ENCODE measurements at regions not wholly inside any gene's neighbourhood (a gene's known extent, or its start where the extent isn't known, plus 50 kb on each side); places are given as distances from the start of the nearest gene placed in this dataset.
"Not testable (repeated sequence)": the region's sequence is repeated elsewhere in the genome, so short reads cannot be mapped to it uniquely, and the experiment has no call there.

- DNase-seq = not testable (repeated sequence)
Measured at GRCh38 chr6:73972518-73972917, 276.5 kb downstream of the CD109 start.

DNA sequence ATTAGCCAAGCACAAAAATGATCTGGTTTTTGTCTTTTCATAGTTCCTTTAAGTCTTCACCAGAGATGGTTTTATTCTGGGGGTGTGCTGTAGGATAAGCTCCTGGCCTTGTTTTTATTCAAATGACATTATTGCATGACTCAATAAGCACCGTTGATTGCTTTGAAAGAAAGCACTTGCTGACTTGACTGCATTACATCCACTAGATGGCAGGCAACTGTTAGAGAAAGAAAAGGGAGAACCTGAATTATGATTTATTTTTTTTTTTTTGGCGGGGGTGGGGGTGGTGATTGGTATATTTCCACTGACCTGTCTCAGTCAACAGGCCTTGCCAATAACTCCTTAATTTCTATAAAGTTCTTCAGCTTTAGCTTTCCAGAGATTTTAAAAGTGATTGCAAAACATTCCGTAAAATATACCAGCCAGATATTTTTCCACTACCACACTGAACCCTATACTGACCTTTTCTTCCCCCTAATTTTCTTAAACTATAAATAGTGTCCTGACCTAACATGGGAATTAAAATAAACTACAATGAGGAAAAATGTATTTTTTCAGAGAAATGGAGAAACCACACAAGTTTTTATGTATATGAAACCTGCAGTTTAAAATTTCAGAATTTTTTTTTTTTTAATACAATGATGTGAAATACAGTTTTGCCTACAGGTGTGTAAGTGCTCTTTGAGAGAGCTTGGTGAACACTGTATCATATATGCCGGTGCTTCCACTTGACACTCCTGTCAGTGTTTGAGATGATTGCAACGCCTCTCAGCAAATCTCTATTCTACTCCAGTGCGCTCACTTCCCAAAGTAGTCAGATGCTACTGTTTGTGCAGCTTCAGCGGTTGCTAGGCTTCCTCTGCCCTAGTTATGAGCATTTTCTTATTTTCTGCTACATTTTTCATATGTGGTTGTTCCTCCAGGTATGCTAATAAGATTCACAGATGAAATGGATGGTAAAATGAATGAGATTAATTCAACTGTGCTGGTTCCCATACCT, 274.3 kb downstream of the CD109 start:
- DNase-seq = no peak

DNA sequence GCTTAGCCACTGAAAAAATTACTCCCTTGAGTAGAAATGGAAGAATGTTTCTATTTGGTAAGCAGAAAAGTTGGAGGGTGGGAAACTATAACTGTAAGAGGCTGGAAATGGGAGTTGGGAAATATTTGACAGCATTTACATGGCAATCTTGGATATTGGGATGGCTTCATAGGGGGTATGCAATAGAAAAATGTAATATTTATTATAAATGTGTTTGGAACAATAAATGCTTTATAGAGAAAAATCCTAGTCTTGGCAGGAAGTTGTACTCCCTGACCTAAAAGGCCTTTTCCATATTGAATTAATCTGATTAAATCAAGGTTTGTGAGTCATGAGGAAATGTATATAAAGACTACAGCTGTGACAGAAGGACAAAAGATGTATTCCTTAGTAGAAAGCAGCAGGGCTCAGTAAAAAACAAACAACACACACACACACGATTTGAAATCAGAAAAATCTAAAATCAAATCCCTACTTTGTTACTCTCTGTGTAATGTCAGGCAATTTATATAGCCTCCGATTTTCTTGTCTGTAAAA, 272.3 kb downstream of the CD109 start:
- no peak for DNase-seq

- DNase-seq = no peak
Measured at GRCh38 chr6:73965539-73966029, 269.6 kb downstream of the CD109 start.

DNA sequence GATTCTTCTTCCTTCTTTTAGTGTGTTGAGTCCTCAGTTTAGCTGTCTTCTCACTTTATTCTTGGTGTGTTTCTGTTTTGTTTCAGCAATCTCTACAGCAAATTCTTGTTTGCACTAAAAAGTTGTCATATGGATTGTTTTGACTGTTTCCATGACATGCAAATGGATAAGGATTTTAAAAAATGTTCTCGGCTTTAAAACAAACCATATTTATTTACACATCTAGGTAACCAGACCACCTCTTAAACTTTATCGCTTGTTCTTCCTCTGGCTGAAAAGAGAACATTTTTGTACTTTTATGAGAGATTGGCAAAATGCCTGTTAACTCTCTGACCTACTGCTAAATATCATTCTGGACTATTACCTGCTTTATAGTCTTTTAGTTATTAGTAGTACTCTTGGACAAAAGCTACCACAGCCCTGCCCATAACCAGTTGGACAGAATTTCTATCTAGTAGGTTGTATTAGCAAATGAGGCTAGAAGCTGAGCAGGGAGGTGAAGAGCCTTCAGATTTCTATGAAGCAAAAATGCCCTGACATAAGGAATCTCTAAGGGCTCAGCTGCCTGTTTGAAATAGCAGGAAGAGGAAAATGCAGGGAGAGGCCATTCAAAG, 268.3 kb downstream of the CD109 start:
- DNase-seq = no peak

DNA sequence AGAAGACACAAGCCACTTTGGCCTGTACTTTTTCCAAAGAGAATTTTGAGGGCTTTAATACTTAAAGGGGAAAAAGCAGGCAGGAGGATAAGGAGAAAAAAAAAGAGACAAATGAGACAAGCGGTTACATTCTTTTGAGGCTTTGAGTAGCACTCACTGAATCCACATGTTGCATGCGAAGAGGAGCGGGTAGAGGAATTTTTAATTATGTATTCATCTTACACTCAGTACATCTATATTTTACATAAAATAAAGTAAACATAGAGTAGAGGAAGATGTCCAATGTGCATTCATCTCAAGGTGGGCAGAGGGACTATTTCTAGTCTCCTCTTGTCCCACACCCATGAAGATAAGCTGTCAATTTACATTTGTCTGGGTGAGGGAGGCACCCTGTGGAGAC, 266.9 kb downstream of the CD109 start:
- no peak for DNase-seq

DNA sequence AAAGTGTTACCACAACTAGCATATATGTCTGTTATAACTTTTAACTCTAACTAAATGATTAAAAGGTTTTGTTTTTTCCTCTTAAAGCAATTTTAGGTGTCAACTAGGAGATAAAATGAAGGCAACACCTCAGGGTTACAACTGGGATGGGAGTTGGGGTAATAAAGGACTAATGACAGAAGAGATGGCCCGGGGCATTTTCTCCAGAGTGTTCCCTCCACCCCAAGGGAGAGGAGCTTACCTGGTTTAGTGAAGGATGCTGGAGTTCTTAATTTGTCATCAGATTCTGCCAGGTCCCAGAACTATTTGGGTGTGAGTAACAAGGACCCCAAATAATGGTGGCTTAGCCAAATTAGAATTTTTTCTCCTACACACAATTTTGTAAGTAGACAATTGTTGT, 260.3 kb downstream of the CD109 start:
- DNase-seq = no peak

GRCh38 chr6:73955800-73956199, 259.8 kb downstream of the CD109 start:
- DNase-seq = no peak

DNA sequence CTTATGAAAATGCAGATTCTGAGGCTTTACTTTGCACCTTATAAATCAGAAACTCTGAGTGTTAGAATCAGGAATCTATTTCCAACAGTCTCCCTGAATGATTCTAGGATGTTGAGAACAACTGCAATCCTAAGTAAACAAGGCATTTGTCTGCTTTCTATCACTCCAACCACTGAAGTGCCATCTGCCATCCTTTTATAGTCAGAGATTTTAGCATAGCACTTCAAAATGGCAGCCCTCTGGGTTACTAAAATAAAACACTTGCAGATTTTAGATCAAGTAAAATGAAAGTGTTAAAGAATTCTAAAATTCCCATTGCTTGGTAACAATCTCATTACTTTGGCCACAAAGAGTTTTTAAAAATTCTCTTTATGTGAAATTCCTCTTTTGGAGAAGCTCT, 258.9 kb downstream of the CD109 start:
- DNase-seq = peak; percentile 16

DNA sequence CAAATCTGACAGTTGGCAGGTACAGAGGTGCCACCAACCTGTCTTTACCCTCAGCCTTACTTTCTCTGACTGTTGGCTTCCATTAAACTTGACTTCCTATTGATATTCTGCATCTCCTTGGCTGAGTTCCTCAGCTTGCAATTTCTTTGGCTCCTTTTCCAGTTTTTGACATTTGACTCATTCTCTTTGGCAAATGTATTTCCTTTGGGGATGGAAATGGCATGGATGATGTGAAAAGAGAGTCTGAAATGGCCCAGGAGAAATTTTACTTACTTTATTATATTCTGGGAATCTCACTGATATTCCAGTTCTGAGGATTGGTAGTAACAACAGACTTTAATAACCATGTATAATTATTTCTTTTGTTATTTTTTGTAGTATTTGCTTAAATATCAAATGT, 255.2 kb downstream of the CD109 start:
- no peak for DNase-seq

DNA sequence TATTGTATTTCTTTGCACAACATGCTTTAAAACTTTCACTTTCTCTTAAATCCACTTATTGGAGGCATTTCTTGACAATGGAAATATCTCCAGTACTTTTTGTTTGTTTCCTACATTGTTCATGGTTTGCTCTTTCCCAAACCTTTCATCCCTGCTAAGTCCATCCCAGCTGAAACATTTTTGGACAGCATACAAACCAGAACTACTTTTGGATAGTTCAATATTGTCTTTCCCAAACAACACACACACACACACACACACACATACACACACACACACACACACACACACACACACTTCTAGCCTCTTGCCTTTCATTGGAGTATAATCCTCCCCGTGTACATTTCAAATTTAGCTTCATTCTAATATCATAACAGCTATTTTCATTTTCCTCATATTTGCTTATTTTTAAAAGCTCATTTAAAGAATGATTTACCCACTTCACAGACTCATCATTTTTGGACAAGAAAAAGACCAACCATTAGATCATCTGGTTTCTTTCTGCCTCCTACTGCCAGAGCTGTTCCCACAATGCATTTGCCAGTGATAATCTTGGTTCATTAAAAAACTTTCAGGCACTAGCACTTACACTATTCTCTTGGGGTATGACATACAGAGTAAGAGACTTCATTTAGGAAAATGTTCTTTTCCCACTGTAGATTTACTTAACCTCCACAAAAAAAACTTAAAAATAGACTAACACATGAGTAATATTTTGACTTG, 248.1 kb downstream of the CD109 start:
- no peak for DNase-seq

- no peak for DNase-seq
Measured at GRCh38 chr6:73943411-73943810, 247.4 kb downstream of the CD109 start.

DNA sequence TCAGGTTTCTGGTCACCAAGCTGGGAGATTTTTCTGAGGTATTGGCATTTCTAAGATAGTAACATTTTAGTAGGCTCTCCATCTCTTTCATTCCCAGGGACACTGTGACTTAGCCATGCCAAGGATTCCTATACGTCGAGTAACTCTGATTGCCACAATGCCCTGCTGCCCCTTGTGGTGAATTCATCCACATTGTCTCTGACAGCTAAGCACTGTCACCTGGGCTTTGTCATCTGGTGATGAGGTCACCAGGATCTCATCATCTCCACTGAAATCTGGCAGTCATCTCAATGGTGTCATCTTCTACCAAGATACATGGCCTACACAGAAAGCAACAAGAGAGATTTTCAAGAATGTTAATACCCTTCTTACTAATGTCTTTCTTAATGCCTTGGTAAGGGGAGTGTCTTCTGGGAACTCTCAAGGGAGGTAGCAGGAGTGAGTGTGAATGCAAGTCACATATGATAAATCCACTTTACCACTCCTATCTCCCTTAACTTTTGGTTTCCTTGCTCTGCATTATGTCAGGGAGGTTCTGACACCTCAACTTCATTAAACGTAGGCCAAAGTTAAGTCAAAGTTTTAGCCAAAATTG, 246.7 kb downstream of the CD109 start:
- DNase-seq = no peak

GRCh38 chr6:73941892-73942291, 245.9 kb downstream of the CD109 start:
- no peak for DNase-seq

- DNase-seq = no peak
Measured at GRCh38 chr6:73937805-73938204, 241.8 kb downstream of the CD109 start.

DNA sequence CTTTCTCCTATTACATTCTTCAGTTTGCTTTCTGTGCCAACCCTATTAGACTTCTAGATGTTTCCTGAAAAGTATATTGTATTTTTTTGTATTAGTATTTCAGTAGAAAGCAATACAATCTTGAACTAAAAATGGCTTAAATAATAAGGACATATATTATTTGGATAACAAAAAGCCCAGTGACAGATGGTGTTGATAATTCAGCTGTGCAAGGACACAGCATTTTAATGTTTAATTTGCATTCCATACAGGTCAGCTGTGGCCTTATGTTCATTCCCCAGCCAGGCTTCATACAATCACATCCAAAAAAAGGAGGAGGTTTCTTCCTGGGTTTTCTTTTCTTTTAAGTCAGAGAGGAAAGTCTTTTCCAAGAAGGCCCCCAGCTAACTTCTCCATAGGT, 236.9 kb downstream of the CD109 start:
- no peak for DNase-seq

DNA sequence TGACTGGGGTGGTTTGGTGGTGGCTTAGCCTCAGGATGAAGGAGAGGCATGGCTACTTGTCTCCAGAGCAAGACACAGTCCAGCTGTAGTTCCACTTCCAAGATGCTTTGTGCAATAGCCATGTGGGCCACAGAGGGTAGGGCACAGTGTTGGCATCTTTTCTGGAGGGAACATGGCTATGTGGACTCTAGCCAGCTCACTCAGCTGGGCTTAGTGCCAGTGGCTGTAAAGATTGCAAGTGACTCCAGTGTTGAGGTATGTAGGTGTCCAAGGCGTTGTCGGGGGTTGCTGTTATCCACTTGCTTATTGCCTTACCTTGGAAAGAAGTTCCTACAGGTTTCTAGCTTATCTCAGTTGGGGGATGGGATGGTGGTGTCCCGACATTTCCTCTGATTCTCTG, 233.4 kb downstream of the CD109 start:
- no peak for DNase-seq

DNA sequence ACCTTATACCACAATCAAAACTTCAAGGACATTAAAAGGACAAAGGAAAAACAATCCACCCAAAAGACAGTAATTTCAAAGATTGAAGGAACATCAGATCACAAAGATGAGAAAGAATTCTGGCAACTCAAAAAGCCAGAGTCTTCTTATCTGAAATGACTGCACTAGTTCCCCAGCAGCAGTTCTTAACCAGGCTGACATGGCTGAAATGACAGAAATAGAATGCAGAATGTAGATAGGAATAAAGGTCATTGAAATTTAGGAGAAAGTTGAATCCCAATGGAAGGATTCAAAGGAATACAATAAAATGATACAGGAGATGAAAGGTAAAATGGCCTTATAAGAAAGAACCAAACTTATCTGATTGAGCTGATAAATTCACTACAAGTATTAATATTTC, 231.4 kb downstream of the CD109 start:
- DNase-seq = no peak

DNA sequence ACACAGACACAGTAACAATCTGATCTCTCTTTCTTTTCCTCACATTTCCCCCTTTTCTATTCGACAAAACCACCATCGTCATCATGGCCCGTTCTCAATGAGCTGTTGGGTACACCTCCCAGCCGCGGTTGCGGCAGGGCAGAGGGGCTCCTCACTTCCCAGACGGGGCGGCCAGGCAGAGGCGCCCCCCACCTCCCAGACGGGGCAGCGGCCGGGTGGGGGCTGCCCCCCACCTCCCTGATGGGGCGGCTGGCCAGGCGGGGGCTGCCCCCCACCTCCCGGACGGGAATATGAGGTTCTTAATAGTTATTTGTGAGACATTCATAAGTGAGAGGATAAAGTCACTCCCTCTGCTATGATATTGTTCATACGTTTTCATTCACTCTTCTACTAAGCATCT, 229.7 kb downstream of the CD109 start:
- not testable (repeated sequence) for DNase-seq

GRCh38 chr6:73923905-73924485, 228.0 kb downstream of the CD109 start:
- DNase-seq = no peak

DNA sequence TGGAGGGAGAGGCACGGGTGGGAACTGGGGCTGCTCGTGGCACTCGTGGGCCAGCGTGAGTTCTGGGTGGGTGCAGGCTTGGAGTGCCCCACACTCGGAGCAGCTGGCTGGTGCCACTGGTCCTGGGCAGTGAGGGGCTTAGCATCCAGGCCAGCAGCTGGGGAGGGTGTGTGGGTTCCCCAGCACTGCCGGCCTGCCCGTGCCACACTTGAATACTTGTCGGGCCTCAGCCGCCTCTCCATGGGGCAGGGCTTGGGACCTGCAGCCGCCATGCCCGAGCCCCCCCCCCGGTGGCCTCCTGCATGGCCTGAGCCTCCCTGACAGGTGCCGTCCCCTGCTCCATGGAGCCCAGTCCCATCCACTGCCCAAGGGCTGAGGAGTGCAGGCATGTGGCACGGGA, 207.2 kb downstream of the CD109 start:
- DNase-seq = no peak

DNA sequence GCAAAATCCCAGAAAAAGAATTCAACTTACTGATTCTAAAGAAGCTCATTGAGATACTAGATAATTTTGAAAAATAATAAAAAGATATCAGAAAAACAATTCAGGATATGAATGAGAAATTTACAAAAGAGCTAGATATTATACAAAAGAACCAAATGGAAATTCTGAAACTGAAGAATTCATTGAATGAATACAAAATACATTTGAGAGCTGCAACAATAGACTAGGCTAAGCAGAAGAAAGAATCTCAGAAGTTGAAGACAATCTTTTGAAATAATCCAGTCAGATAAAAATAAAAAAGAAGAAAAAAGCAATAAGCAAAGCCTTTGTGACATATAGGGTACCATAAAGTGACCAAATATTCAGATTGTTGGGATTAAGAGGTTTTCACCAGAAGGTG, 206.0 kb downstream of the CD109 start:
- no peak for DNase-seq

Measured in NCI-H510A (cell line).